Mesothelial cell of epicardium (in vitro differentiated cells): ENCODE measurements at regions not wholly inside any gene's neighbourhood (a gene's known extent, or its start where the extent isn't known, plus 50 kb on each side); places are given as distances from the start of the nearest gene placed in this dataset.

Source experiments
- DNase-seq, 2 experiments: peaks; one replicate each; pipeline ENCODE4 v3.0.0; 2021; ENCODE audit warnings: low spot score in 2 of 2; ENCODE audit not compliant: unreplicated experiment in 2 of 2
- H3K27ac Mint-ChIP-seq: 2 replicates; pipeline ENCODE4 v1.8.0; 2021; ENCODE audit warnings: mixed read lengths
- H3K27me3 Mint-ChIP-seq: 2 replicates; pipeline ENCODE4 v1.8.0; 2021; ENCODE audit warnings: low read depth, mixed read lengths
- H3K36me3 Mint-ChIP-seq: 2 replicates; pipeline ENCODE4 v1.8.0; 2021; ENCODE audit warnings: mixed read lengths
- H3K4me1 Mint-ChIP-seq: 2 replicates; pipeline ENCODE4 v1.8.0; 2021; ENCODE audit warnings: mixed read lengths
- H3K4me3 Mint-ChIP-seq: 2 replicates; pipeline ENCODE4 v1.8.0; 2021; ENCODE audit warnings: mild to moderate bottlenecking, moderate library complexity, mixed read lengths
- H3K9me3 Mint-ChIP-seq: 2 replicates; pipeline ENCODE4 v1.8.0; 2021; ENCODE audit warnings: mixed read lengths
- TF ChIP-seq, protein P1 (sequence below): fragments of 200-600 bp; sonication (generic); IDR thresholded peaks from one replicate; pipeline ENCODE4 v1.5.0; 2021; ENCODE audit warnings: antibody characterized with exemption; ENCODE audit not compliant: unreplicated experiment

DNA sequence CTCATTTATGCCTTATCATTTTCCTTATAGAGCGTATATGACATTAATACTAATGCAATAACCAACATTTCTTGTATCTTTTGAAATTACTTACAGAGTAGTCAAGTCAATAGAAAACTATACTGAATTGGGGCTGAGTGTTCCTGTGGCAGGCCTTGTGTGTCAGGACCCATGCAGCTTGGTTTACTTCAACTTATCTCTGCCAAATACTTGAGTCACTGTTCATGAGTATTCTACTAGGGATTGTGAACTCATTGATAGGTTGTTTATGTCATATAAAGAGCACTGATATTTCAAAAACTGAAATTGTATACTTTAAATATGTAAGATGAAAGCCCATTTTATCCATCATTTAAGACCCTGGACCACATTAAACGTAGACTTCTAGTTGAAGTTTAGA lies 688.6 kb upstream of the SLITRK1 start:
- no peak overlapping the region for H3K27ac Mint-ChIP-seq
- TF ChIP-seq, protein P1, sequence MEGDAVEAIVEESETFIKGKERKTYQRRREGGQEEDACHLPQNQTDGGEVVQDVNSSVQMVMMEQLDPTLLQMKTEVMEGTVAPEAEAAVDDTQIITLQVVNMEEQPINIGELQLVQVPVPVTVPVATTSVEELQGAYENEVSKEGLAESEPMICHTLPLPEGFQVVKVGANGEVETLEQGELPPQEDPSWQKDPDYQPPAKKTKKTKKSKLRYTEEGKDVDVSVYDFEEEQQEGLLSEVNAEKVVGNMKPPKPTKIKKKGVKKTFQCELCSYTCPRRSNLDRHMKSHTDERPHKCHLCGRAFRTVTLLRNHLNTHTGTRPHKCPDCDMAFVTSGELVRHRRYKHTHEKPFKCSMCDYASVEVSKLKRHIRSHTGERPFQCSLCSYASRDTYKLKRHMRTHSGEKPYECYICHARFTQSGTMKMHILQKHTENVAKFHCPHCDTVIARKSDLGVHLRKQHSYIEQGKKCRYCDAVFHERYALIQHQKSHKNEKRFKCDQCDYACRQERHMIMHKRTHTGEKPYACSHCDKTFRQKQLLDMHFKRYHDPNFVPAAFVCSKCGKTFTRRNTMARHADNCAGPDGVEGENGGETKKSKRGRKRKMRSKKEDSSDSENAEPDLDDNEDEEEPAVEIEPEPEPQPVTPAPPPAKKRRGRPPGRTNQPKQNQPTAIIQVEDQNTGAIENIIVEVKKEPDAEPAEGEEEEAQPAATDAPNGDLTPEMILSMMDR = no peak
- no peak for DNase-seq
- H3K9me3 Mint-ChIP-seq = no peaks in the 10 kb centered on the region
- peaks cover 23% of the 10 kb centered on the region for H3K4me1 Mint-ChIP-seq
- H3K27me3 Mint-ChIP-seq = no peaks in the 10 kb centered on the region
- H3K4me3 Mint-ChIP-seq = no peak overlapping the region
- H3K36me3 Mint-ChIP-seq = no peaks in the 10 kb centered on the region

DNA sequence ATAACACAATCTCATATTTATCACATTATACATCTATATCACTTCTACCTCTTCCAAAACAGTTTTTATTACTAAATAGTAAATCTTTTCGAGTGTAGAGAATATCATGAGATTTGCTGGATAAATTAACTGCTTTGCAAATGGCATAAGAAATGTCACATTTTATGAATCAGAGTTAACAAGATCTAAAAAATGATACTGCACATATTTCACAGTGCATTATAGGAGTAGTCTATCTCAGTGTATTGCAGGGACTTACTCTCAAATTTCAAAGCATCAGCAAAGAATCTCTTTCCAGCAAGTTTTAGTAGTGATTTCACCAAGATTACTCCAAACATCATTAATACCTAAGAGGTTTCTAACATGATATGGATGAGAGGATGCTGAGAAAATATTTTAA lies 687.1 kb upstream of the SLITRK1 start:
- H3K27me3 Mint-ChIP-seq = no peaks in the 10 kb centered on the region
- peaks cover 17% of the 10 kb centered on the region for H3K4me1 Mint-ChIP-seq
- no peak overlapping the region for H3K27ac Mint-ChIP-seq
- TF ChIP-seq, protein P1 = no peak
- H3K4me3 Mint-ChIP-seq = no peak overlapping the region
- H3K9me3 Mint-ChIP-seq = no peaks in the 10 kb centered on the region
- no peak for DNase-seq
- no peaks in the 10 kb centered on the region for H3K36me3 Mint-ChIP-seq

DNA sequence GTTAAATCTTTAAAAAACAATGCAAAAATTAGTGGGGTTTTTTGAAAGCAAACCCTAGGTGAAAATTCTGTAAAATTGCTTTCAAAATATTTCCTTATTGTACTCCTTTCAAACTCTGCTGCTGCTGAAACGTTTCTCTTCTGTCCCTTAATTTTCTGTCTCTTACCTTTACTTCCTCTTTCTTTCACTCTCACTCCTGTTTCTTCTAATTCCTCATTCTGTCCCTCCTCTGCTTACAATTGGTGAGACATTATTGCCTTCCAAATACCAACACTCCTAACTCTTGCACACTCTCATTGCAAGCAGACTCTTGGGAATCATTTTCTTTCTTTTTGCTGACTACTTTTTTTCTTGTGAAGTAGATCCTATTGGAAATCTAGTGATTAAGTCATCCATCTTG lies 685.6 kb upstream of the SLITRK1 start:
- Mint-ChIP-seq H3K9me3 (no peaks in the 10 kb centered on the region), H3K36me3 (no peaks in the 10 kb centered on the region), H3K27ac (no peak overlapping the region), H3K4me1 (peaks cover 17% of the 10 kb centered on the region), H3K4me3 (no peak overlapping the region), H3K27me3 (no peaks in the 10 kb centered on the region)
- no peak for DNase-seq
- TF ChIP-seq, protein P1 = no peak

DNA sequence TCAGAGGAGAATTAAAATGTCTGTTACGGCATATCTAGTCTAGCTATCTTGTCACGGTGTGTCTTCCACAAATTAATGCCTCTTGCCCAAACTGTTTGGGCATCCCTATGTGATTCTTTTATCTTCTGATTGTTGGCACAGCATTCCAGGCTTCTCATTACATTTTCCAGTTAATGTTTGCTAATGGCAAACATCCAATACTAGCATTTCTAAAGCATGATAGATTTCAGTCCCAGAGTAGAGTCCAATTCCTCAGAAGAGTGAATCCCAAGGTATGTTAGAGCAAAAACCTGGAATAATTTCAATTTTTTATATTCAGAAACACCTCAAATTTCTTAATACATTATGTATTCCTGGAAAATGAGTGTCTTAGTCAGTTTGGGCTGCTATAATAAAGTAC lies 684.5 kb upstream of the SLITRK1 start:
- no peaks in the 10 kb centered on the region for H3K36me3 Mint-ChIP-seq
- H3K4me1 Mint-ChIP-seq = peaks cover 17% of the 10 kb centered on the region
- no peaks in the 10 kb centered on the region for H3K27me3 Mint-ChIP-seq
- DNase-seq = no peak
- H3K27ac Mint-ChIP-seq = no peak overlapping the region
- no peak overlapping the region for H3K4me3 Mint-ChIP-seq
- TF ChIP-seq, protein P1 = no peak
- H3K9me3 Mint-ChIP-seq = peaks cover under 1% of the 10 kb centered on the region

DNA sequence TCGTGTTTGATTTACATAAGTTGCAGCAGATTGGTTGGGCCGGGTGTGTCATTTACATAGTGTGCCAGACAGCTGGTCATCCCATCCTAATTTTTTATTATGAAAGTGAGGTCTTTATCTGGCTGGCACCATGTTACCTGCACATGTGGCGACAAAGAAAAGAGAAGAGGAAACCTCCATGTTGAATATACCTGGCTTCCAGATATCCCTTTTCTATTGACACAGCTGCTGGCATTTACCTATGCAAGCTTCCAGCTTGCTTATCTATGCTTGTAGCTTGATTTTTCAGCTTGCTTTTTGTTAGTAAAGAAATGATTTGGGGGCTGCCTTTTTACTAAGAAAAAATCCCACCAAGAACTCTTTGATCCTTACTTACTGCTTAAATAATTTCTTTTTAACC lies 681.3 kb upstream of the SLITRK1 start:
- no peak for DNase-seq
- Mint-ChIP-seq H3K4me3 (no peak overlapping the region), H3K27me3 (no peaks in the 10 kb centered on the region), H3K27ac (no peak overlapping the region), H3K4me1 (peaks cover 12% of the 10 kb centered on the region), H3K36me3 (peaks cover 7% of the 10 kb centered on the region), H3K9me3 (peaks cover 21% of the 10 kb centered on the region)
- TF ChIP-seq, protein P1 = no peak

DNA sequence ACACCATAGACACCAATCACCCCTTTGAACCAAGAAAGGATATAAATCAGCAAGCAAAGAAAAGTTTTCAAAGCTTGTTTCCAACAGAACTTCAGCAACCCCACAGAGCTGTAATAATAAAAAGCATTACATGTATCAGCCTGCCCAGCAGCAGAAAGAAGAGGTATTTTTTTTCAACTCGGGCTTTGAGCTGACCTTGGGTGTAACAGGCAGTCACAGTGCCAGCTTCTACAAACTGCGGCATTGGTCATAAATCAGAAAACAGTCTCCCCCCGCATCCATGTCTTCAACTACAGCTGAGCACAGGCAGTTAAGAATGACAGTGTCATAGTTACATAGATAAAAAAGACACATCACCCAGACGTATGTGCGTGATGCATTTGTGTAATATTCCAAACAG lies 671.0 kb upstream of the SLITRK1 start:
- Mint-ChIP-seq H3K4me3 (no peak overlapping the region), H3K4me1 (peaks cover 12% of the 10 kb centered on the region), H3K36me3 (peaks cover 3% of the 10 kb centered on the region), H3K27me3 (no peaks in the 10 kb centered on the region), H3K9me3 (peaks cover 12% of the 10 kb centered on the region), H3K27ac (peak overlapping the region; percentile 2)
- no peak for DNase-seq
- TF ChIP-seq, protein P1 = no peak
